ENCODE measurements at regions not wholly inside any gene's neighbourhood (a gene's known extent, or its start where the extent isn't known, plus 50 kb on each side); places are given as distances from the start of the nearest gene placed in this dataset.
A peak's percentile ranks its signal among the peaks of the same experiment; 100 is the strongest.

GRCh38 chr12:102726686-102727085, 190.4 kb downstream of the PAH start:
- no peak for TF ChIP-seq CTCF (IDR thresholded peaks at IDR 0.05)

GRCh38 chr12:102722147-102722546, 194.9 kb downstream of the PAH start:
- no peak for TF ChIP-seq CTCF (IDR thresholded peaks at IDR 0.05)

GRCh38 chr12:102708108-102708507, 208.9 kb downstream of the PAH start:
- no peak for TF ChIP-seq CTCF (IDR thresholded peaks at IDR 0.05)

GRCh38 chr12:102702447-102703114, 214.5 kb downstream of the PAH start:
- TF ChIP-seq CTCF (IDR thresholded peaks at IDR 0.05) = peak; percentile 52; the same call in 1 of the 2 replicates

- TF ChIP-seq CTCF (IDR thresholded peaks at IDR 0.05) = no peak
Measured at GRCh38 chr12:102696045-102696444, 215.7 kb upstream of the IGF1 start.

- TF ChIP-seq CTCF (IDR thresholded peaks at IDR 0.05) = no peak
Measured at GRCh38 chr12:102694903-102695302, 214.5 kb upstream of the IGF1 start.

- no peak for TF ChIP-seq CTCF (IDR thresholded peaks at IDR 0.05)
Measured at GRCh38 chr12:102691773-102692555, 211.6 kb upstream of the IGF1 start.
